SK-N-SH treated with all-trans-retinoic acid at 6 μM for 48 hours (cell line): ENCODE measurements at regions not wholly inside any gene's neighbourhood (a gene's known extent, or its start where the extent isn't known, plus 50 kb on each side); places are given as distances from the start of the nearest gene placed in this dataset.

Experiments used
- ATAC-seq: fragments of 200-7000 bp; cut with Tn5 transposase; 3 replicates; pipeline ENCODE4 v1.9.1; 2020; ENCODE audit warnings: mild to moderate bottlenecking, moderate library complexity
- BACH2 ChIP-seq: fragments of 250-450 bp; sonication (Bioruptor Pico); IDR thresholded peaks from 2 replicates; pipeline ENCODE4 v1.9.0; 2021; ENCODE audit warnings: mild to moderate bottlenecking, borderline replicate concordance
- ESRRG ChIP-seq: fragments of 250-450 bp; sonication (Bioruptor Pico); IDR thresholded peaks from 2 replicates; pipeline ENCODE4 v1.6.1; 2021; ENCODE audit warnings: mild to moderate bottlenecking
- ISL1 ChIP-seq: fragments of 250-450 bp; sonication (Bioruptor Pico); IDR thresholded peaks from 2 replicates; pipeline ENCODE4 v2.1.2; 2022; ENCODE audit warnings: mild to moderate bottlenecking, moderate library complexity
- PPARA ChIP-seq: fragments of 250-450 bp; sonication (Bioruptor Pico); IDR thresholded peaks from 2 replicates; pipeline ENCODE4 v1.5.0; 2020; ENCODE audit warnings: mild to moderate bottlenecking, borderline replicate concordance
- RARB ChIP-seq: fragments of 250-450 bp; sonication (Bioruptor Pico); IDR thresholded peaks from 2 replicates; pipeline ENCODE4 v1.8.0; 2021; ENCODE audit warnings: mild to moderate bottlenecking, moderate library complexity
- SNAI2 ChIP-seq: fragments of 250-450 bp; sonication (Bioruptor Pico); IDR thresholded peaks from 2 replicates; pipeline ENCODE4 v1.5.0; 2020; ENCODE audit warnings: mild to moderate bottlenecking, moderate library complexity
- TCF4 ChIP-seq: fragments of 250-450 bp; sonication (Bioruptor Pico); IDR thresholded peaks from 2 replicates; pipeline ENCODE4 v1.8.0; 2021; ENCODE audit warnings: mild to moderate bottlenecking, moderate library complexity, borderline replicate concordance
- TOX ChIP-seq: fragments of 250-450 bp; sonication (Bioruptor Pico); IDR thresholded peaks from 2 replicates; pipeline ENCODE4 v1.8.0; 2021; ENCODE audit warnings: mild to moderate bottlenecking, moderate library complexity, borderline replicate concordance
- ZC3H10 ChIP-seq: fragments of 250-450 bp; sonication (Bioruptor Pico); IDR thresholded peaks from 2 replicates; pipeline ENCODE4 v1.5.1; 2021; ENCODE audit warnings: mild to moderate bottlenecking, moderate library complexity
- ZFP3 ChIP-seq: fragments of 250-450 bp; sonication (Bioruptor Pico); IDR thresholded peaks from 2 replicates; pipeline ENCODE4 v1.5.0; 2020; ENCODE audit warnings: mild to moderate bottlenecking, moderate library complexity
- ZFP30 ChIP-seq: fragments of 450-650 bp; formaldehyde crosslinking; IDR thresholded peaks from 2 replicates; pipeline ENCODE4 v1.5.0; 2022; ENCODE audit warnings: mild to moderate bottlenecking, moderate library complexity
- ZNF565 ChIP-seq: fragments of 450-650 bp; formaldehyde crosslinking; conservative IDR thresholded peaks from 2 replicates; pipeline ENCODE4 v1.5.0; 2020; ENCODE audit warnings: low read depth, mild to moderate bottlenecking, moderate library complexity
- ZNF70 ChIP-seq: fragments of 450-650 bp; formaldehyde crosslinking; IDR thresholded peaks from 2 replicates; pipeline ENCODE4 v1.5.0; 2020; ENCODE audit warnings: mild to moderate bottlenecking, moderate library complexity
- ZNF8 ChIP-seq: fragments of 450-650 bp; formaldehyde crosslinking; IDR thresholded peaks from 2 replicates; pipeline ENCODE4 v1.5.0; 2020; ENCODE audit warnings: mild to moderate bottlenecking, moderate library complexity
- TF ChIP-seq, protein P1 (sequence below): fragments of 250-450 bp; sonication (Bioruptor Pico); IDR thresholded peaks from 2 replicates; pipeline ENCODE4 v1.8.0; 2021; ENCODE audit warnings: low read depth, mild to moderate bottlenecking, moderate library complexity, borderline replicate concordance
- TF ChIP-seq, protein P2 (sequence below): fragments of 250-450 bp; sonication (Bioruptor Pico); IDR thresholded peaks from 2 replicates; pipeline ENCODE4 v1.5.1; 2020; ENCODE audit warnings: low read depth, mild to moderate bottlenecking, moderate library complexity
- TF ChIP-seq, protein P3 (sequence below): fragments of 250-450 bp; sonication (Bioruptor Pico); IDR thresholded peaks from 2 replicates; pipeline ENCODE4 v1.8.0; 2020; ENCODE audit warnings: mild to moderate bottlenecking, moderate library complexity, borderline replicate concordance
- TF ChIP-seq, protein P4 (sequence below): fragments of 250-450 bp; sonication (Bioruptor Pico); IDR thresholded peaks from 2 replicates; pipeline ENCODE4 v1.5.0; 2020; ENCODE audit warnings: mild to moderate bottlenecking, moderate library complexity
- TF ChIP-seq, protein P5 (sequence below): fragments of 250-450 bp; sonication (Bioruptor Pico); IDR thresholded peaks from 2 replicates; pipeline ENCODE4 v1.5.1; 2021; ENCODE audit warnings: mild to moderate bottlenecking, moderate library complexity

DNA sequence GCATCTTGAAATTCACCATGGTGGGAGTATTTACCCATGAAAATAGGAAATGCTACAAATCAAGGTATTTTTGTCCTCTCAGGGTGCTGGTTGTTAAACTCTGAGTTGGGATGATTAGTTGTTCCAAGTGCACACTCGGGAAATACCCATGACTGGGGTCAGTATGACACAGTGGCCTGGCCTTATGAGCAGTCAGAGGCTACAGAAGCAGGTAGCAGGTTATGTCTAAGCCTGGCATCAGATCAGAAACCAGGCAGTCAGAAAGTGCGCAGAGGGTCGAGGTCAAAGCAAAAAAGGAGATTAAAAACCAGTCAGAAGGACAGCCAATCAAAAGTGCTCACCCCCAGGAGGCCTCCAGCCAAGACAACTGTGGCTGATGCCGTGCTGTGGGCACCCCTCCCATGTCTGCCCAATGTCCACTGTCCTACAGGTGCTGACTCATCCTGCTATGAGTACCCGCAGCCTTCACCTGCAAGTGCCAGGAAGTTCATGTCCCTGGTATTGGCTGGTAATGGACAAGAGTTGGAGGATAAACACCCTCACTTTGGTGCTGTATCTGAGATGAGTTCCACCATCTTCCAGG is 117.4 kb upstream of the SLC24A3 start:
- TF ChIP-seq, protein P1, sequence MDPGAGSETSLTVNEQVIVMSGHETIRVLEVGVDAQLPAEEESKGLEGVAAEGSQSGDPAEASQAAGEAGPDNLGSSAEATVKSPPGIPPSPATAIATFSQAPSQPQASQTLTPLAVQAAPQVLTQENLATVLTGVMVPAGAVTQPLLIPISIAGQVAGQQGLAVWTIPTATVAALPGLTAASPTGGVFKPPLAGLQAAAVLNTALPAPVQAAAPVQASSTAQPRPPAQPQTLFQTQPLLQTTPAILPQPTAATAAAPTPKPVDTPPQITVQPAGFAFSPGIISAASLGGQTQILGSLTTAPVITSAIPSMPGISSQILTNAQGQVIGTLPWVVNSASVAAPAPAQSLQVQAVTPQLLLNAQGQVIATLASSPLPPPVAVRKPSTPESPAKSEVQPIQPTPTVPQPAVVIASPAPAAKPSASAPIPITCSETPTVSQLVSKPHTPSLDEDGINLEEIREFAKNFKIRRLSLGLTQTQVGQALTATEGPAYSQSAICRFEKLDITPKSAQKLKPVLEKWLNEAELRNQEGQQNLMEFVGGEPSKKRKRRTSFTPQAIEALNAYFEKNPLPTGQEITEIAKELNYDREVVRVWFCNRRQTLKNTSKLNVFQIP: no peak
- TF ChIP-seq, protein P2, sequence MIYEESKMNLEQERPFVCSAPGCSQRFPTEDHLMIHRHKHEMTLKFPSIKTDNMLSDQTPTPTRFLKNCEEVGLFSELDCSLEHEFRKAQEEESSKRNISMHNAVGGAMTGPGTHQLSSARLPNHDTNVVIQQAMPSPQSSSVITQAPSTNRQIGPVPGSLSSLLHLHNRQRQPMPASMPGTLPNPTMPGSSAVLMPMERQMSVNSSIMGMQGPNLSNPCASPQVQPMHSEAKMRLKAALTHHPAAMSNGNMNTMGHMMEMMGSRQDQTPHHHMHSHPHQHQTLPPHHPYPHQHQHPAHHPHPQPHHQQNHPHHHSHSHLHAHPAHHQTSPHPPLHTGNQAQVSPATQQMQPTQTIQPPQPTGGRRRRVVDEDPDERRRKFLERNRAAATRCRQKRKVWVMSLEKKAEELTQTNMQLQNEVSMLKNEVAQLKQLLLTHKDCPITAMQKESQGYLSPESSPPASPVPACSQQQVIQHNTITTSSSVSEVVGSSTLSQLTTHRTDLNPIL: no peak
- no peak for TF ChIP-seq ZC3H10
- TF ChIP-seq ZFP30 (CRISPR knock-in tag): no peak
- TF ChIP-seq, all 23 proteins: peak for 0
- ATAC-seq: no peak

DNA sequence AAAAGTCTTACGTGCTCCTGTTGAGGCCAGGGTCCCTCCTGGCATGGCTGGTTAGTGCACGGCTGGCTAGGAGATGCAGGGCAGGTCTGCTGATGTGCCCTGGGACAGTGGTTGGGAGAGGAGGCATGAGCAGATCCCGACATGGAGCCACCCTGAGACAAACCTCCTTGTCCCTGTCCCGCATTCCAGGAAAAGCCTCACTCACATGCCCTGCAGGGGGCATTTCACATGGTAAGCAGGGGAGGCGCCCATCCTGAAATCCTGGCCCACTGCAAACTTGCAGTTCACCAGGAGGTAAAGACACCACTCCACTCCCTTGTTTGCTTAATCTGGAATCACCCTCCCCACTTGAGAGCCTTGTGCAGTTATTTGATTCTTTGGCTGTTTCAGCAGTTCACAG is 116.7 kb upstream of the SLC24A3 start:
- TF ChIP-seq SNAI2 (CRISPR knock-in tag) (no peak), ZNF8 (CRISPR knock-in tag) (no peak), ISL1 (no peak), BACH2 (CRISPR knock-in tag) (no peak), PPARA (CRISPR knock-in tag) (no peak), ZNF565 (CRISPR knock-in tag) (no peak), ESRRG (CRISPR knock-in tag) (no peak), TOX (CRISPR knock-in tag) (no peak), ZFP3 (CRISPR knock-in tag) (no peak), TCF4 (no peak), RARB (CRISPR knock-in tag) (no peak)
- TF ChIP-seq, protein P3, sequence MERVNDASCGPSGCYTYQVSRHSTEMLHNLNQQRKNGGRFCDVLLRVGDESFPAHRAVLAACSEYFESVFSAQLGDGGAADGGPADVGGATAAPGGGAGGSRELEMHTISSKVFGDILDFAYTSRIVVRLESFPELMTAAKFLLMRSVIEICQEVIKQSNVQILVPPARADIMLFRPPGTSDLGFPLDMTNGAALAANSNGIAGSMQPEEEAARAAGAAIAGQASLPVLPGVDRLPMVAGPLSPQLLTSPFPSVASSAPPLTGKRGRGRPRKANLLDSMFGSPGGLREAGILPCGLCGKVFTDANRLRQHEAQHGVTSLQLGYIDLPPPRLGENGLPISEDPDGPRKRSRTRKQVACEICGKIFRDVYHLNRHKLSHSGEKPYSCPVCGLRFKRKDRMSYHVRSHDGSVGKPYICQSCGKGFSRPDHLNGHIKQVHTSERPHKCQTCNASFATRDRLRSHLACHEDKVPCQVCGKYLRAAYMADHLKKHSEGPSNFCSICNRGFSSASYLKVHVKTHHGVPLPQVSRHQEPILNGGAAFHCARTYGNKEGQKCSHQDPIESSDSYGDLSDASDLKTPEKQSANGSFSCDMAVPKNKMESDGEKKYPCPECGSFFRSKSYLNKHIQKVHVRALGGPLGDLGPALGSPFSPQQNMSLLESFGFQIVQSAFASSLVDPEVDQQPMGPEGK: no peak
- TF ChIP-seq, protein P4, sequence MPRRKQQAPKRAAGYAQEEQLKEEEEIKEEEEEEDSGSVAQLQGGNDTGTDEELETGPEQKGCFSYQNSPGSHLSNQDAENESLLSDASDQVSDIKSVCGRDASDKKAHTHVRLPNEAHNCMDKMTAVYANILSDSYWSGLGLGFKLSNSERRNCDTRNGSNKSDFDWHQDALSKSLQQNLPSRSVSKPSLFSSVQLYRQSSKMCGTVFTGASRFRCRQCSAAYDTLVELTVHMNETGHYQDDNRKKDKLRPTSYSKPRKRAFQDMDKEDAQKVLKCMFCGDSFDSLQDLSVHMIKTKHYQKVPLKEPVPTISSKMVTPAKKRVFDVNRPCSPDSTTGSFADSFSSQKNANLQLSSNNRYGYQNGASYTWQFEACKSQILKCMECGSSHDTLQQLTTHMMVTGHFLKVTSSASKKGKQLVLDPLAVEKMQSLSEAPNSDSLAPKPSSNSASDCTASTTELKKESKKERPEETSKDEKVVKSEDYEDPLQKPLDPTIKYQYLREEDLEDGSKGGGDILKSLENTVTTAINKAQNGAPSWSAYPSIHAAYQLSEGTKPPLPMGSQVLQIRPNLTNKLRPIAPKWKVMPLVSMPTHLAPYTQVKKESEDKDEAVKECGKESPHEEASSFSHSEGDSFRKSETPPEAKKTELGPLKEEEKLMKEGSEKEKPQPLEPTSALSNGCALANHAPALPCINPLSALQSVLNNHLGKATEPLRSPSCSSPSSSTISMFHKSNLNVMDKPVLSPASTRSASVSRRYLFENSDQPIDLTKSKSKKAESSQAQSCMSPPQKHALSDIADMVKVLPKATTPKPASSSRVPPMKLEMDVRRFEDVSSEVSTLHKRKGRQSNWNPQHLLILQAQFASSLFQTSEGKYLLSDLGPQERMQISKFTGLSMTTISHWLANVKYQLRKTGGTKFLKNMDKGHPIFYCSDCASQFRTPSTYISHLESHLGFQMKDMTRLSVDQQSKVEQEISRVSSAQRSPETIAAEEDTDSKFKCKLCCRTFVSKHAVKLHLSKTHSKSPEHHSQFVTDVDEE (CRISPR knock-in tag): no peak
- TF ChIP-seq, protein P1: no peak
- TF ChIP-seq, protein P5, sequence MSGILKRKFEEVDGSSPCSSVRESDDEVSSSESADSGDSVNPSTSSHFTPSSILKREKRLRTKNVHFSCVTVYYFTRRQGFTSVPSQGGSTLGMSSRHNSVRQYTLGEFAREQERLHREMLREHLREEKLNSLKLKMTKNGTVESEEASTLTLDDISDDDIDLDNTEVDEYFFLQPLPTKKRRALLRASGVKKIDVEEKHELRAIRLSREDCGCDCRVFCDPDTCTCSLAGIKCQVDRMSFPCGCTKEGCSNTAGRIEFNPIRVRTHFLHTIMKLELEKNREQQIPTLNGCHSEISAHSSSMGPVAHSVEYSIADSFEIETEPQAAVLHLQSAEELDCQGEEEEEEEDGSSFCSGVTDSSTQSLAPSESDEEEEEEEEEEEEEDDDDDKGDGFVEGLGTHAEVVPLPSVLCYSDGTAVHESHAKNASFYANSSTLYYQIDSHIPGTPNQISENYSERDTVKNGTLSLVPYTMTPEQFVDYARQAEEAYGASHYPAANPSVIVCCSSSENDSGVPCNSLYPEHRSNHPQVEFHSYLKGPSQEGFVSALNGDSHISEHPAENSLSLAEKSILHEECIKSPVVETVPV (CRISPR knock-in tag): no peak
- no peak for ATAC-seq

DNA sequence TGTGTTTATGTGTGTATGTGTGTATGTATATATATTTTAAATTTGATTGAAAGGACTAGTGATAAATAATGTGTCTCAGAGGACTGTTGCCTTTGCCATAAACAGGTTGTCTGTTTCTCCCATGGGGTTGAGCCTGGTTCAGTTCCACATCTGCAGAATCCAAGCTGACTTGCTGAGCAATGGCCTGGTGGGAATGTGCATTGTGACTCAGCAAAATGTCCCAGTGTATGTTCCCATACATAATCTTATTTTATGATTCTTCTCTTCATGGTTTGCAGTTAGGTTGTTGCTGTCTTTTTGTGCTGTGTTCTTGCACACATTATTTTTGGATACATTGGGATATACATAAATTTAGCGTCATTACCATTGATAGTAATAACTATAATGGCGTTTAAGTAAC is 115.6 kb upstream of the SLC24A3 start:
- ATAC-seq: no peak
- TF ChIP-seq, protein P4 (CRISPR knock-in tag): no peak
- no peak for TF ChIP-seq ZNF565 (CRISPR knock-in tag)
- TF ChIP-seq ZFP3 (CRISPR knock-in tag): no peak
- TF ChIP-seq, protein P3: no peak
- TF ChIP-seq RARB (CRISPR knock-in tag): no peak
- TF ChIP-seq ZC3H10: no peak
- no peak for TF ChIP-seq PPARA (CRISPR knock-in tag)
- TF ChIP-seq BACH2 (CRISPR knock-in tag): no peak
- no peak for TF ChIP-seq TCF4
- TF ChIP-seq ZFP30 (CRISPR knock-in tag): no peak
- TF ChIP-seq ZNF70 (CRISPR knock-in tag): no peak
- no peak for TF ChIP-seq ZNF8 (CRISPR knock-in tag)
